Activated B cell treated with CpG ODN at 0.5 μM for 24 hours (primary cell): ENCODE measurements at regions not wholly inside any gene's neighbourhood (a gene's known extent, or its start where the extent isn't known, plus 50 kb on each side); places are given as distances from the start of the nearest gene placed in this dataset.

Experiments used
- ATAC-seq: fragments of 200-7000 bp; cut with Tn5 transposase; one replicate; pipeline ENCODE4 v1.10.0; 2021; ENCODE audit warnings: low read depth, mild to moderate bottlenecking, moderate library complexity
- CTCF ChIA-PET: fragments of 350-600 bp; sonication (Branson Sonifier 250); formaldehyde crosslinking; loops from one replicate; lab custom pipeline; 2021; ENCODE audit warnings: antibody characterized with exemption; lab: Charles Lee
- POLR2A ChIA-PET: fragments of 350-600 bp; sonication (Branson Sonifier 250); formaldehyde crosslinking; loops from one replicate; lab custom pipeline; 2021; ENCODE audit warnings: antibody characterized with exemption; lab: Charles Lee
- DNase-seq: peaks from one replicate; pipeline ENCODE4 v3.0.0; 2022
- H3K27ac Mint-ChIP-seq: one replicate; pipeline ENCODE4 v1.8.0; 2020; ENCODE audit warnings: mixed read lengths
- H3K27me3 Mint-ChIP-seq: one replicate; pipeline ENCODE4 v1.8.0; 2021; ENCODE audit warnings: mixed read lengths
- H3K36me3 Mint-ChIP-seq: one replicate; pipeline ENCODE4 v1.8.0; 2021; ENCODE audit warnings: low read depth, mixed read lengths
- H3K4me1 Mint-ChIP-seq: one replicate; pipeline ENCODE4 v1.8.0; 2021; ENCODE audit warnings: mixed read lengths
- H3K4me3 Mint-ChIP-seq: one replicate; pipeline ENCODE4 v1.8.0; 2020; ENCODE audit warnings: mild to moderate bottlenecking, mixed read lengths
- H3K9me3 Mint-ChIP-seq: one replicate; pipeline ENCODE4 v1.8.0; 2020; ENCODE audit warnings: mixed read lengths
- CTCF ChIP-seq: fragments of 200-600 bp; IDR thresholded peaks from one replicate; pipeline ENCODE4 v1.8.0; 2022; ENCODE audit warnings: antibody characterized with exemption, mild to moderate bottlenecking
- intact Hi-C: fragments of 100-400 bp; cut with micrococcal nuclease; formaldehyde crosslinking; loops from one replicate; pipeline ENCODE4 v1.15.1; 2024

- no peak for TF ChIP-seq CTCF
- Mint-ChIP-seq H3K27me3 (no peaks in the 10 kb centered on the region), H3K27ac (no peak overlapping the region), H3K4me1 (no peaks in the 10 kb centered on the region), H3K4me3 (no peak overlapping the region), H3K9me3 (no peaks in the 10 kb centered on the region), H3K36me3 (no peaks in the 10 kb centered on the region)
- DNase-seq (no peak), ATAC-seq (no peak)
- intact Hi-C loops, result no loop called here
- POLR2A ChIA-PET, result no interaction called here
- CTCF ChIA-PET, result no interaction called here
Observed at GRCh38 chr5:168012006-168012405, 279.4 kb upstream of the WWC1 start.

DNA sequence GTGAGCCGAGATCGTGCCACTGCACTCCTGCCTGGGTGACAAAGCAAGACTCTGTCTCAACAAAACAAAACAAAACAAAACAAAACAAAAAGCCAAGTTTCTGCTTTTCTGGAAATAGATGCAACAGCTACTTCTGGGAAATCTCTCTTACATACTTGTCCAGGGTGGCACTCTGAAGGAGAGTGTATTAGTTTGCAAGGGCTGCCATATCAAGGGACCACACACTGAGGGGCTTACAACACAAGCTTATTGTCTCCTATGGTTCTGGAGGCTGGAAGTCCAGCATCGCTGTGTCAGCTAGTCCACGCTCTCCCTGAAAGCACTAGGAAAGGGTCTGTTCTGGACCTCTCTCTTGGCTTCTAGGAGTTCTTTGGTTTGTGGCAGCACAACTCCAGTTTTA, 277.9 kb upstream of the WWC1 start:
- H3K4me1 Mint-ChIP-seq, result no peaks in the 10 kb centered on the region
- CTCF ChIA-PET, result no interaction called here
- no peak overlapping the region for H3K27ac Mint-ChIP-seq
- no peaks in the 10 kb centered on the region for H3K36me3 Mint-ChIP-seq
- no peak overlapping the region for H3K4me3 Mint-ChIP-seq
- POLR2A ChIA-PET, result no interaction called here
- ATAC-seq (no peak), DNase-seq (no peak)
- intact Hi-C loops, result no loop called here
- H3K27me3 Mint-ChIP-seq, result no peaks in the 10 kb centered on the region
- no peak for TF ChIP-seq CTCF
- no peaks in the 10 kb centered on the region for H3K9me3 Mint-ChIP-seq

DNA sequence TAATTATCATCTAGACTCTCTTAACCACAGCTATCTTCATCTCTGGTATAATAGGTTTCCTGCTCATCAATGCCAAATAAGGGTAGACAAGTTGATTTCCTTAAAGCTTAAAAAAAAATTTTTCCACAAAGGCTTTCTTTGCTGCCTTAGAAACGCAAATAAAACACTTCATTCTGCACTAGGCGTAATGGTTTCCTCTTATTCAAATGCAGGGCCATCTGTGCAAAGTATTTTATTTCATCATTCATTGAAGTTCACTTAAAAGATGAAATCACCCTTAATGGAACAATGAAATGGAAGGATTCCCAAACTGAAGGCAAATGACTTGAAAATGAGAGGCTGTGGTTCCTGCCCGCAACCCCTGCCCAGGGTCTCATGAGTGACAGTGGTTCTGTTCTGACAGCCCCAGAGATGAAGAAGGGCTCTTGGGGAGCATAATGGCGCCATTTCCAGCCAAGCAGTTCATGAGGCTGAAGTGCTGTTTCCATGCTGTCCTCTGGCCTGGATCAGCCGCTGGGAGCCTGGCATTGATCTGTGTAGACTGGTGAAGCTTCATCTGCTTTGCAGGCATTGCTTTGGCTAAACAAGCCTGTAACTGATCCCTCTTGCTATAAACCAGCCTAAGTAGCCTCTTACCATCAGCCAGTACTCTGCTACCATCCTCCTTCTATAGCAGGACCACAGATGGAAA, 276.9 kb upstream of the WWC1 start:
- Mint-ChIP-seq H3K4me3 (no peak overlapping the region), H3K27me3 (no peaks in the 10 kb centered on the region), H3K4me1 (no peaks in the 10 kb centered on the region), H3K36me3 (no peaks in the 10 kb centered on the region), H3K9me3 (no peaks in the 10 kb centered on the region), H3K27ac (no peak overlapping the region)
- DNase-seq (no peak), ATAC-seq (no peak)
- no peak for TF ChIP-seq CTCF
- ChIA-PET POLR2A (no interaction called here), CTCF (no interaction called here)
- intact Hi-C loops, result no loop called here

DNA sequence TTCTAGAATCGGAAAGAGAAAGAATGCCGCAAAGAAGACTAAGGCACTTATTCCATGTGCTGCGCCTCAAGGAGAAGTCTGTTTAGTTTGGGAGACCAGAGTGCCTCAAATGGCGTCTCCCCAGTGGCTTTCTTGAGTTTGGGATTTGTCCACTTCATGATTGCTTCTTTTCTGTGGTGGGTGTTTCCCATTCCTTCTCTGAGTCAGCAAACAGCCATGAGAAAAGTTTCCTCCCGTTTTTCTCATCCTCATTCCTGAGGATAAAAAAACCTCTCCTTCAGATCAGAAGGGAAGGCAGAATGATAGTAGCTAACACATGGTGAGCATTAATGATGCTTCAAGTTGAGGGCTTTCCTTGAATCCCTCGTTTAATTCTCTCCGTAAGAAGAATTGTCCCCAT, 275.9 kb upstream of the WWC1 start:
- Mint-ChIP-seq H3K27ac (no peak overlapping the region), H3K36me3 (no peaks in the 10 kb centered on the region), H3K4me3 (no peak overlapping the region), H3K9me3 (no peaks in the 10 kb centered on the region), H3K4me1 (no peaks in the 10 kb centered on the region), H3K27me3 (no peaks in the 10 kb centered on the region)
- intact Hi-C loops, result no loop called here
- no peak for ATAC-seq
- ChIA-PET CTCF (no interaction called here), POLR2A (no interaction called here)
- DNase-seq, result no peak
- no peak for TF ChIP-seq CTCF

DNA sequence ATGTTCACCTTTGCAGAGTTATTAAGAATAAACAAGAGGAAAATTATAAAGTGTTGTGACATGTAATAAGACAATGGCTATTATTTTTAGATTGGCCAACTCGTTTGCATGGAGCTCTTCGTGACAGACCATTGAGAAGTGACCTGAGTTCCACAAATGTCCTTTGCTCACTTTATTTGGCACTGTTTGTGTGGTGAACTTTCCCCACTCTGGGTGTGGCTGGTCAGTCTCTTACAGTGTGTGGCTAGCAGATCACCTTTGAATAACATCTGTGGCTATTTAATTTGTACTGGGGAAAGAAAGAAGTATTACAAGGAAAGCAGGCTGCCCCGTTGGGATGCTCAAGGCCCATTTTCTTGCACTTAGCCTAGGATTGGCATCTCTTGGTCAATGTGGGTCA, 274.1 kb upstream of the WWC1 start:
- H3K27me3 Mint-ChIP-seq, result no peaks in the 10 kb centered on the region
- no peaks in the 10 kb centered on the region for H3K9me3 Mint-ChIP-seq
- no peak for TF ChIP-seq CTCF
- ChIA-PET POLR2A (no interaction called here), CTCF (no interaction called here)
- DNase-seq (no peak), ATAC-seq (no peak)
- intact Hi-C loops, result no loop called here
- H3K36me3 Mint-ChIP-seq, result no peaks in the 10 kb centered on the region
- no peak overlapping the region for H3K4me3 Mint-ChIP-seq
- no peak overlapping the region for H3K27ac Mint-ChIP-seq
- H3K4me1 Mint-ChIP-seq, result no peaks in the 10 kb centered on the region
